GM12865 (cell line): ENCODE measurements at regions not wholly inside any gene's neighbourhood (a gene's known extent, or its start where the extent isn't known, plus 50 kb on each side); places are given as distances from the start of the nearest gene placed in this dataset.

Source experiments
- DNase-seq: peaks from one replicate; pipeline ENCODE4 v3.0.0; 2010; ENCODE audit warnings: low read depth
- H3K4me3 ChIP-seq: 2 replicates; pipeline ENCODE4 v1.5.1; 2011; ENCODE audit warnings: mild to moderate bottlenecking, low read depth, low read length, control low read depth
- CTCF ChIP-seq: IDR thresholded peaks from 2 replicates; pipeline ENCODE4 v1.5.1; 2011; ENCODE audit warnings: low read length, control low read depth, low read depth, inconsistent platforms; ENCODE audit not compliant: insufficient read depth; ENCODE audit errors: missing control alignments

- DNase-seq: peak; percentile 1
- no peak for TF ChIP-seq CTCF
- no peak overlapping the region for H3K4me3 ChIP-seq
Observed at GRCh38 chr3:75015280-75015679, 400.8 kb upstream of the CNTN3 start.

DNA sequence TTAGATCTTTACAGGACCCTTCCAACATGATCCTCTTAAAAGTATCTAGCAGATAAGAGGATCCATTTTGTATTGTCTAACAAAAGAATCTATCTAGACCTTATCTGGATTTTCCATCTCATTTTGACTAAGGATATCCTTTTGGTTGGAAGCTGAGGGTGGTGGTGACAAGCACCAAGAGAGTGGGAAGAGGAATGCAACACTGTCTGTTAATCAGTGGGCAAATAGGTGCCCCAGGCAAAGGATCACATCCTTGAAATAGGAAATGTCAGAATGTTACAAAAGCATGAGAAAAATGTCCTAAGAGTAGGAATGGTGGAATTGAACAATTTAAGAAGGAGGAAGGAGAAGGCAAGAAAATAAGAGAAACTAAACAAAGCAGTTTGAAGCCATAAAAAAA is 420.7 kb upstream of the CNTN3 start:
- no peak overlapping the region for H3K4me3 ChIP-seq
- no peak for DNase-seq
- TF ChIP-seq CTCF: no peak

DNA sequence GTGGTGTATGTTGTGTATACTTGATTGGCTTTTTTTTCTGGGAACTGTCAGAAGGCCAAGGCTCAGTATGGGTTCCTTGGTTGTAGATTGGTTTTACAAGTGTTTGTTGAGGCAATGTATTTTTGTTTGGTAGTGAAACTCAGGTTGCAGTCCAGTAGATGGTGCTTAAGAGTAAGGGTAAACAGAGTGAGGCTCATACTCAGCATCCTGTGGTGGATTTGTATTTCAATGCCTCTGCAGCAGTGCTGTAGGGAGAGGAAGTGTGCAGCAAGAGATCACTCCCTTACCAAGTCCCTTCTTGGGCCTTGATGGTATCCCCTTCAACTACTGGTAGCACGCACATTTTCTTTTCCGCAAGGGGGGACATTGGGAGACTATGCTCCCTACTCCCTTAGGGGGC is 428.5 kb upstream of the CNTN3 start:
- TF ChIP-seq CTCF: no peak
- H3K4me3 ChIP-seq: no peak overlapping the region
- DNase-seq: no peak

- no peak for DNase-seq
- no peak overlapping the region for H3K4me3 ChIP-seq
- TF ChIP-seq CTCF: no peak
Observed at GRCh38 chr3:75048650-75049049, 434.2 kb upstream of the CNTN3 start.

GRCh38 chr3:75049533-75049932 is 435.1 kb upstream of the CNTN3 start:
- H3K4me3 ChIP-seq: no peak overlapping the region
- no peak for TF ChIP-seq CTCF
- peak; percentile 4 for DNase-seq

- no peak overlapping the region for H3K4me3 ChIP-seq
- DNase-seq: no peak
- no peak for TF ChIP-seq CTCF
Observed at GRCh38 chr3:75059120-75059519, 444.7 kb upstream of the CNTN3 start.

GRCh38 chr3:75061806-75062205 is 447.3 kb upstream of the CNTN3 start:
- no peak for TF ChIP-seq CTCF
- no peak for DNase-seq
- no peak overlapping the region for H3K4me3 ChIP-seq
